ENCODE measurements at regions not wholly inside any gene's neighbourhood (a gene's known extent, or its start where the extent isn't known, plus 50 kb on each side); places are given as distances from the start of the nearest gene placed in this dataset.

- no peak for DNase-seq
- ChIA-PET CTCF (interaction anchor here (0.6 to 0.7 kb wide), 2 partner anchors 66 to 260 kb away, joined by 3 read pairs; no protein-coding TSS in a partner anchor), POLR2A (no interaction called here)
- no peak for TF ChIP-seq CTCF (IDR thresholded peaks at IDR 0.05)
- H3K4me1 Mint-ChIP-seq (ENCODE audit: low read depth): no peaks in the 10 kb centered on the region
- intact Hi-C loops (cut with micrococcal nuclease): no loop called here
- no peak for ATAC-seq
- peaks cover 19% of the 10 kb centered on the region for H3K9me3 Mint-ChIP-seq
- no peak overlapping the region for H3K4me3 Mint-ChIP-seq
- no peak overlapping the region for H3K27ac Mint-ChIP-seq
- no peaks in the 10 kb centered on the region for H3K36me3 Mint-ChIP-seq (ENCODE audit: low read depth)
- no peaks in the 10 kb centered on the region for H3K27me3 Mint-ChIP-seq
These were observed 243.1 kb upstream of the ADAMTS9 start for GRCh38 chr3:64930891-64931290.

- DNase-seq (no peak), ATAC-seq (no peak)
- Mint-ChIP-seq H3K36me3 (ENCODE audit: low read depth) (no peaks in the 10 kb centered on the region), H3K27me3 (no peaks in the 10 kb centered on the region), H3K9me3 (peaks cover 16% of the 10 kb centered on the region), H3K4me3 (no peak overlapping the region), H3K4me1 (ENCODE audit: low read depth) (no peaks in the 10 kb centered on the region), H3K27ac (no peak overlapping the region)
- TF ChIP-seq CTCF (IDR thresholded peaks at IDR 0.05): no peak
- CTCF ChIA-PET: no interaction called here
- POLR2A ChIA-PET: no interaction called here
- intact Hi-C loops (cut with micrococcal nuclease): no loop called here
These were observed 240.9 kb upstream of the ADAMTS9 start for GRCh38 chr3:64928683-64929082.

GRCh38 chr3:64927689-64928088 is 239.9 kb upstream of the ADAMTS9 start:
- peaks cover 11% of the 10 kb centered on the region for H3K9me3 Mint-ChIP-seq
- no peaks in the 10 kb centered on the region for H3K36me3 Mint-ChIP-seq (ENCODE audit: low read depth)
- POLR2A ChIA-PET: no interaction called here
- H3K4me3 Mint-ChIP-seq: no peak overlapping the region
- ATAC-seq (no peak), DNase-seq (no peak)
- TF ChIP-seq CTCF (IDR thresholded peaks at IDR 0.05): no peak
- CTCF ChIA-PET: no interaction called here
- no peak overlapping the region for H3K27ac Mint-ChIP-seq
- H3K27me3 Mint-ChIP-seq: no peaks in the 10 kb centered on the region
- intact Hi-C loops (cut with micrococcal nuclease): no loop called here
- H3K4me1 Mint-ChIP-seq (ENCODE audit: low read depth): no peaks in the 10 kb centered on the region

GRCh38 chr3:64925575-64925974 is 237.8 kb upstream of the ADAMTS9 start:
- POLR2A ChIA-PET: no interaction called here

GRCh38 chr3:64924961-64925360 is 237.2 kb upstream of the ADAMTS9 start:
- Mint-ChIP-seq H3K4me3 (no peak overlapping the region), H3K36me3 (ENCODE audit: low read depth) (no peaks in the 10 kb centered on the region), H3K27ac (no peak overlapping the region), H3K4me1 (ENCODE audit: low read depth) (no peaks in the 10 kb centered on the region), H3K27me3 (no peaks in the 10 kb centered on the region), H3K9me3 (no peaks in the 10 kb centered on the region)
- TF ChIP-seq CTCF (IDR thresholded peaks at IDR 0.05): no peak
- POLR2A ChIA-PET: no interaction called here
- ATAC-seq: no peak
- DNase-seq: no peak
- intact Hi-C loops (cut with micrococcal nuclease): no loop called here
- CTCF ChIA-PET: no interaction called here

More at GRCh38 chr3:64925575-64925974, 237.8 kb upstream of the ADAMTS9 start:
- DNase-seq: no peak
- no peak for ATAC-seq
- Mint-ChIP-seq H3K27me3 (no peaks in the 10 kb centered on the region), H3K9me3 (peaks cover 2% of the 10 kb centered on the region), H3K27ac (no peak overlapping the region), H3K36me3 (ENCODE audit: low read depth) (no peaks in the 10 kb centered on the region), H3K4me1 (ENCODE audit: low read depth) (no peaks in the 10 kb centered on the region), H3K4me3 (no peak overlapping the region)
- no peak for TF ChIP-seq CTCF (IDR thresholded peaks at IDR 0.05)
- CTCF ChIA-PET: no interaction called here
- intact Hi-C loops (cut with micrococcal nuclease): no loop called here
